Type B pancreatic cell (in vitro differentiated cells): ENCODE measurements at regions not wholly inside any gene's neighbourhood (a gene's known extent, or its start where the extent isn't known, plus 50 kb on each side); places are given as distances from the start of the nearest gene placed in this dataset.

Experiments used
- DNase-seq: peaks from one replicate; pipeline ENCODE4 v3.0.0; 2021; ENCODE audit warnings: mixed read lengths; ENCODE audit not compliant: unreplicated experiment; ENCODE audit errors: extremely low spot score
- H3K27ac Mint-ChIP-seq: 2 replicates; pipeline ENCODE4 v1.8.0; 2021; ENCODE audit warnings: mild to moderate bottlenecking, mixed read lengths
- H3K27me3 Mint-ChIP-seq: 2 replicates; pipeline ENCODE4 v1.8.0; 2021; ENCODE audit warnings: mixed read lengths
- H3K36me3 Mint-ChIP-seq: 2 replicates; pipeline ENCODE4 v1.8.0; 2021; ENCODE audit warnings: mixed read lengths
- H3K4me1 Mint-ChIP-seq: one replicate; pipeline ENCODE4 v1.8.0; 2021; ENCODE audit warnings: mixed read lengths; ENCODE audit not compliant: unreplicated experiment
- H3K4me3 Mint-ChIP-seq: 2 replicates; pipeline ENCODE4 v1.8.0; 2021; ENCODE audit warnings: mild to moderate bottlenecking, mixed read lengths
- H3K9me3 Mint-ChIP-seq: 2 replicates; pipeline ENCODE4 v1.8.0; 2021; ENCODE audit warnings: mixed read lengths
- TF ChIP-seq, protein P1 (sequence below): fragments of 200-600 bp; sonication (generic); conservative IDR thresholded peaks from 2 replicates; pipeline ENCODE4 v1.5.0; 2021; ENCODE audit warnings: antibody characterized with exemption, mild to moderate bottlenecking

GRCh38 chr10:120328647-120329046 is 128.4 kb upstream of the PLPP4 start:
- no peak for DNase-seq
- Mint-ChIP-seq H3K36me3 (no peaks in the 10 kb centered on the region), H3K27me3 (peaks cover 32% of the 10 kb centered on the region), H3K27ac (no peak overlapping the region), H3K4me1 (peaks cover 7% of the 10 kb centered on the region), H3K9me3 (no peaks in the 10 kb centered on the region), H3K4me3 (no peak overlapping the region)
- TF ChIP-seq, protein P1, sequence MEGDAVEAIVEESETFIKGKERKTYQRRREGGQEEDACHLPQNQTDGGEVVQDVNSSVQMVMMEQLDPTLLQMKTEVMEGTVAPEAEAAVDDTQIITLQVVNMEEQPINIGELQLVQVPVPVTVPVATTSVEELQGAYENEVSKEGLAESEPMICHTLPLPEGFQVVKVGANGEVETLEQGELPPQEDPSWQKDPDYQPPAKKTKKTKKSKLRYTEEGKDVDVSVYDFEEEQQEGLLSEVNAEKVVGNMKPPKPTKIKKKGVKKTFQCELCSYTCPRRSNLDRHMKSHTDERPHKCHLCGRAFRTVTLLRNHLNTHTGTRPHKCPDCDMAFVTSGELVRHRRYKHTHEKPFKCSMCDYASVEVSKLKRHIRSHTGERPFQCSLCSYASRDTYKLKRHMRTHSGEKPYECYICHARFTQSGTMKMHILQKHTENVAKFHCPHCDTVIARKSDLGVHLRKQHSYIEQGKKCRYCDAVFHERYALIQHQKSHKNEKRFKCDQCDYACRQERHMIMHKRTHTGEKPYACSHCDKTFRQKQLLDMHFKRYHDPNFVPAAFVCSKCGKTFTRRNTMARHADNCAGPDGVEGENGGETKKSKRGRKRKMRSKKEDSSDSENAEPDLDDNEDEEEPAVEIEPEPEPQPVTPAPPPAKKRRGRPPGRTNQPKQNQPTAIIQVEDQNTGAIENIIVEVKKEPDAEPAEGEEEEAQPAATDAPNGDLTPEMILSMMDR: no peak

DNA sequence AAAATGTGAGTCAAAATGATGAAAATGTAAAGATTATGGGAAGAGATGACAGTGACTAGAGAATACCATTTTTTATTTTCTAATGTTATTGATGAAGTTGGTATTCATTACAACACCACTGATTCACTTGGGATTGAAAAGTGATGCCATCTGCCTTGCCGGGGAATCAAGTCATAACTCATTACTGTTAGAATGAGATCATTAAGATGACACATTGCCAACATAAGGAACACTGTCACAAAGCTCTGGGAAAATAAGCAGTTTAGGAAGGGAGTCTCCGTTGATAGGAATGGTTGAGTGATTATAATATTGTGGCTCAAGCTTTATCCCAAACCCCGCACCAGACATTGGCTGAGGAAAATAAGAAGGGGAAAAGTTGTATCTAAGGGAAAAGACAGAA is 121.5 kb upstream of the PLPP4 start:
- no peaks in the 10 kb centered on the region for H3K4me1 Mint-ChIP-seq
- TF ChIP-seq, protein P1: no peak
- no peak overlapping the region for H3K27ac Mint-ChIP-seq
- no peak overlapping the region for H3K4me3 Mint-ChIP-seq
- DNase-seq: no peak
- peaks cover 15% of the 10 kb centered on the region for H3K27me3 Mint-ChIP-seq
- no peaks in the 10 kb centered on the region for H3K36me3 Mint-ChIP-seq
- H3K9me3 Mint-ChIP-seq: no peaks in the 10 kb centered on the region

DNA sequence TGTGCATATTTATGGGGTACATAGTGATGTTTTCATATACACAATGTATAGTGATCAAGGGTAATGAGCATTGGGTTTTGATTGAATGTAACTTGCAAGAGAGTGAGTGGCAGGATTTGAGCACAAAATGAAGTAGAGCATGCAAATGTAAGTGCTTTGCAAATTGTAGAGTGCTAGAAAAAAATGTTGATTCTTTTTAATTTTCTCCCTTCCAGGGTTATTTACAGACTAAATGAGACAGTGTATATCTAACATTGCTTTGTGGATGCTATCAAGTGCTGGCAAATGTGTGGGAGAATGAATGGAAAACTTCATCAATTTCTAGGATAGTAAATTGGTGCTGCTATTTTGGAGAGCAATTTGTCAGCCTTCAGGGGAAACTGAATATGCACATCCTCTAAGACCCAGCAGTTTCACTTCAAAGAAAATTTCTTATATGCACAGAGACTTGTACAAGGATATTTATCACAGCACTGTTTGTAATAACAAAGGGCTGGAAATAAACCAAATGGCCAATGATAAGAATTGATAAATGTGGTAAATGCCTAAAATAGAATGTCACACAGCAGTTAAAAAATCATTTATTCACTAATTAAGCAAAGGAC is 120.6 kb upstream of the PLPP4 start:
- no peaks in the 10 kb centered on the region for H3K36me3 Mint-ChIP-seq
- H3K27ac Mint-ChIP-seq: no peak overlapping the region
- TF ChIP-seq, protein P1: no peak
- H3K27me3 Mint-ChIP-seq: peaks cover 19% of the 10 kb centered on the region
- no peak overlapping the region for H3K4me3 Mint-ChIP-seq
- no peaks in the 10 kb centered on the region for H3K9me3 Mint-ChIP-seq
- DNase-seq: no peak
- no peaks in the 10 kb centered on the region for H3K4me1 Mint-ChIP-seq

DNA sequence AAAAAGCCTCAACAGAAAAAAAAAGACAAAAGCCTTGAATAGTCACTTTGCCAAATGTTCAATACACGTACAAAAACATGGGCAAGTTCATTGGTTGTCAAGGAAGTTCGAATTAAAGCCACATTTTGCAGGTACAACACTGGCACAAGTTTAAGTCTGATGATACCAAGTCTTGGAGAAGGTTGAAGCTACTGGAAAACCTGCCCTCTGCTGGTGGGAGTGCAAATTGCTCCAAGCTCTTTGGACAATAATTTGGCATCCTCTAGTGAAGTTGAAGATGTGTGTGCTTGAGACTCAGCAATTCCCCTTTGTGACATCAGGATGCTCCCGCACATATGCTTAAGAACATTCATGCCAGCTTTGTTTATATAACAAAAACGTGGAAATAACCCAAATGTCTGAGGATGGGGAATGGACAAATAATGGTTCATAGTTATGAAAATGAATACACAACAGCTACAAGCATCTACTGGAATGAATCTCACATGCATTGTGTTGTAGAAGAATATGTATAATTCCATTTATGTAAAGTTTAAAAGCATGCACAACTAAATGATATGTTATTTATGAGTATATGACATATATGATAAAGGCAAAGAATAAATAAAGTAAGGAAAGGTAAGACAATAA is 120.0 kb upstream of the PLPP4 start:
- Mint-ChIP-seq H3K4me3 (no peak overlapping the region), H3K27ac (no peak overlapping the region), H3K4me1 (no peaks in the 10 kb centered on the region), H3K9me3 (no peaks in the 10 kb centered on the region), H3K27me3 (peaks cover 19% of the 10 kb centered on the region), H3K36me3 (no peaks in the 10 kb centered on the region)
- TF ChIP-seq, protein P1: peak; percentile 90
- no peak for DNase-seq

DNA sequence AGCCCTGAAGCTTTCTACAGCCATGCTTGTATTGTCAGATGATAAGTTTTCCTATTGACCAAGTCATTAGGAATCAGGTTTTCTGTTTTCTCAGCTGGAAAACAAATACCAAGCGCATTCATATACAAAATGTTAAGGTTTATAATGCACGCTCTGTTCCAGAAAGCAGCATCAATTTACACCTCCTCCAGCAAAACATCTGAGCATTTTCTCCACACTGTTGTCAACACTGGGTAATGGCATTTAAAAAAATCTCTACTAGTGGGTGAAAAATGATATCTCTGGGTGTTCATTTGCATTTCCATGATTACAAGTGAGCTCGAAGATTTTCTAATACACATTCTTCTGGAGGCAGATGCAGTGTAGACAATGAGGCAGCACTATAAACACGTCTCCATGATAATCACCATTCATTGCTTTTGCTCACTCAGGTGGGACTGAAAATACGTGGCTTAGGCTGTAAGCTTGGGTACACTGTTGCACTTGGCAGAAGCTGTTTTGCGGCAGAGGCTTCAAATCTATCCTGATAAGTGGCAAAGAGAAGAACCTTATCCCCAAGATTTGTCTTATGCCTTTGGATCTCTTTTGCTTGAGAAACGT is 114.8 kb upstream of the PLPP4 start:
- H3K4me1 Mint-ChIP-seq: no peaks in the 10 kb centered on the region
- no peaks in the 10 kb centered on the region for H3K36me3 Mint-ChIP-seq
- H3K4me3 Mint-ChIP-seq: no peak overlapping the region
- no peaks in the 10 kb centered on the region for H3K9me3 Mint-ChIP-seq
- no peak overlapping the region for H3K27ac Mint-ChIP-seq
- H3K27me3 Mint-ChIP-seq: peaks cover 19% of the 10 kb centered on the region
- TF ChIP-seq, protein P1: no peak
- DNase-seq: no peak
